ENCODE measurements at regions not wholly inside any gene's neighbourhood (a gene's known extent, or its start where the extent isn't known, plus 50 kb on each side); places are given as distances from the start of the nearest gene placed in this dataset.

- no peak for DNase-seq
These were observed 129.1 kb downstream of the URI1 start for GRCh38 chr19:30070968-30071632.

GRCh38 chr19:30071871-30072270 lies 129.8 kb downstream of the URI1 start:
- DNase-seq, result no peak
- no peaks in the 10 kb centered on the region for H3K36me3 ChIP-seq

More at GRCh38 chr19:30070968-30071632, 129.1 kb downstream of the URI1 start:
- no peaks in the 10 kb centered on the region for H3K9me3 ChIP-seq (ENCODE audit: severe bottlenecking)
- no peak for TF ChIP-seq CTCF (IDR thresholded peaks at IDR 0.05; ENCODE audit: low read depth, low read length)
- no peak overlapping the region for H3K4me3 ChIP-seq (ENCODE audit: low read depth, low read length)
- no peak overlapping the region for H3K27ac ChIP-seq
- no peaks in the 10 kb centered on the region for H3K36me3 ChIP-seq
- H3K27me3 ChIP-seq (ENCODE audit: insufficient read depth, low read depth, severe bottlenecking), result no peaks in the 10 kb centered on the region

GRCh38 chr19:30073152-30074000 lies 131.3 kb downstream of the URI1 start:
- no peaks in the 10 kb centered on the region for H3K9me3 ChIP-seq (ENCODE audit: severe bottlenecking)
- H3K4me3 ChIP-seq (ENCODE audit: low read depth, low read length), result no peak overlapping the region
- no peak for TF ChIP-seq CTCF (IDR thresholded peaks at IDR 0.05; ENCODE audit: low read depth, low read length)
- H3K27ac ChIP-seq, result no peak overlapping the region
- H3K36me3 ChIP-seq, result no peaks in the 10 kb centered on the region
- no peaks in the 10 kb centered on the region for H3K27me3 ChIP-seq (ENCODE audit: insufficient read depth, low read depth, severe bottlenecking)
- no peak for DNase-seq

More at GRCh38 chr19:30071871-30072270, 129.8 kb downstream of the URI1 start:
- no peak for TF ChIP-seq CTCF (IDR thresholded peaks at IDR 0.05; ENCODE audit: low read depth, low read length)
- Histone ChIP-seq H3K27me3 (ENCODE audit: insufficient read depth, low read depth, severe bottlenecking) (no peaks in the 10 kb centered on the region), H3K4me3 (ENCODE audit: low read depth, low read length) (no peak overlapping the region), H3K27ac (no peak overlapping the region), H3K9me3 (ENCODE audit: severe bottlenecking) (no peaks in the 10 kb centered on the region)

- no peak for DNase-seq
- no peaks in the 10 kb centered on the region for H3K27me3 ChIP-seq (ENCODE audit: insufficient read depth, low read depth, severe bottlenecking)
- no peak overlapping the region for H3K4me3 ChIP-seq (ENCODE audit: low read depth, low read length)
- H3K36me3 ChIP-seq, result no peaks in the 10 kb centered on the region
- no peaks in the 10 kb centered on the region for H3K9me3 ChIP-seq (ENCODE audit: severe bottlenecking)
- TF ChIP-seq CTCF (IDR thresholded peaks at IDR 0.05; ENCODE audit: low read depth, low read length), result no peak
- no peak overlapping the region for H3K27ac ChIP-seq
These were observed 132.1 kb downstream of the URI1 start for GRCh38 chr19:30074096-30074495.

GRCh38 chr19:30074741-30075715 lies 133.0 kb downstream of the URI1 start:
- H3K27me3 ChIP-seq (ENCODE audit: insufficient read depth, low read depth, severe bottlenecking), result no peaks in the 10 kb centered on the region
- TF ChIP-seq CTCF (IDR thresholded peaks at IDR 0.05; ENCODE audit: low read depth, low read length), result no peak
- no peak for DNase-seq

More at GRCh38 chr19:30074741-30075715, 133.0 kb downstream of the URI1 start:
- Histone ChIP-seq H3K27ac (no peak overlapping the region), H3K36me3 (no peaks in the 10 kb centered on the region), H3K9me3 (ENCODE audit: severe bottlenecking) (no peaks in the 10 kb centered on the region), H3K4me3 (ENCODE audit: low read depth, low read length) (no peak overlapping the region)

Data from WERI-Rb-1 (cell line).